WERI-Rb-1 (cell line): ENCODE measurements at regions not wholly inside any gene's neighbourhood (a gene's known extent, or its start where the extent isn't known, plus 50 kb on each side); places are given as distances from the start of the nearest gene placed in this dataset.
A peak's percentile ranks its signal among the peaks of the same experiment; 100 is the strongest.

Experiments used
- DNase-seq: peaks from one replicate; pipeline ENCODE4 v3.0.0-alpha.2; 2020
- H3K27ac ChIP-seq: fragments of 250-450 bp; sonication (Bioruptor Pico); 2 replicates; pipeline ENCODE4 v1.5.1; 2020; ENCODE audit warnings: mild to moderate bottlenecking, moderate library complexity
- H3K27me3 ChIP-seq: fragments of 250-450 bp; sonication (Bioruptor Pico); 2 replicates; pipeline ENCODE4 v1.5.1; 2021; ENCODE audit warnings: mild to moderate bottlenecking, low read depth, moderate library complexity; ENCODE audit not compliant: insufficient read depth, severe bottlenecking
- H3K36me3 ChIP-seq: fragments of 250-450 bp; sonication (Bioruptor Pico); 2 replicates; pipeline ENCODE4 v1.5.1; 2020; ENCODE audit warnings: mild to moderate bottlenecking, moderate library complexity
- H3K4me3 ChIP-seq: 2 replicates; pipeline ENCODE4 v1.5.1; 2011; ENCODE audit warnings: low read depth, mild to moderate bottlenecking, control low read depth, low read length
- H3K9me3 ChIP-seq: fragments of 250-450 bp; sonication (Bioruptor Pico); 2 replicates; pipeline ENCODE4 v1.5.1; 2021; ENCODE audit warnings: mild to moderate bottlenecking, moderate library complexity; ENCODE audit not compliant: severe bottlenecking
- TF ChIP-seq, protein P1 (sequence below): IDR thresholded peaks from 2 replicates; pipeline ENCODE4 v1.5.1; 2011; ENCODE audit warnings: low read depth, mild to moderate bottlenecking, control low read depth, inconsistent platforms, low read length

DNA sequence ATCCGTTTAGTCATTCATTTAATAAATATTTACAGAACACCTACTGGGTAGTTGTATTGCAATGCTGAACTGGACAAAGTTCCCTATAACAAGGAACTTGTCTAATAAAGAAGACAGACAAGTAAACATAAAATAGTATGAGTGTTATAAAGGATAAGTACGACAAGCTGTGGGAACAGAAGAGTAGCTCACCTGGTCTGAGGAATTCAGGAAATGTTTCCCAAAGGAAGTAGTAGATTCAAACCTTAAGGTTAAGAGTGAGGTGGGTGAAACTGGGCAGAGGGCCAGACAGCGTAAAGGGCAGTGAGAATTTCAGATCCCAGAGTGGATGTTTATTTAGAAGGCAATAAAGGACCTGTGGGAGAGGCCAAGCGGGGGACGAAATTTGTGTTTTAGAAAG, 72.3 kb upstream of the CD2AP start:
- no peak for DNase-seq
- Histone ChIP-seq H3K27me3 (no peaks in the 10 kb centered on the region), H3K36me3 (no peaks in the 10 kb centered on the region), H3K27ac (no peak overlapping the region), H3K4me3 (no peak overlapping the region), H3K9me3 (no peaks in the 10 kb centered on the region)
- TF ChIP-seq, protein P1, sequence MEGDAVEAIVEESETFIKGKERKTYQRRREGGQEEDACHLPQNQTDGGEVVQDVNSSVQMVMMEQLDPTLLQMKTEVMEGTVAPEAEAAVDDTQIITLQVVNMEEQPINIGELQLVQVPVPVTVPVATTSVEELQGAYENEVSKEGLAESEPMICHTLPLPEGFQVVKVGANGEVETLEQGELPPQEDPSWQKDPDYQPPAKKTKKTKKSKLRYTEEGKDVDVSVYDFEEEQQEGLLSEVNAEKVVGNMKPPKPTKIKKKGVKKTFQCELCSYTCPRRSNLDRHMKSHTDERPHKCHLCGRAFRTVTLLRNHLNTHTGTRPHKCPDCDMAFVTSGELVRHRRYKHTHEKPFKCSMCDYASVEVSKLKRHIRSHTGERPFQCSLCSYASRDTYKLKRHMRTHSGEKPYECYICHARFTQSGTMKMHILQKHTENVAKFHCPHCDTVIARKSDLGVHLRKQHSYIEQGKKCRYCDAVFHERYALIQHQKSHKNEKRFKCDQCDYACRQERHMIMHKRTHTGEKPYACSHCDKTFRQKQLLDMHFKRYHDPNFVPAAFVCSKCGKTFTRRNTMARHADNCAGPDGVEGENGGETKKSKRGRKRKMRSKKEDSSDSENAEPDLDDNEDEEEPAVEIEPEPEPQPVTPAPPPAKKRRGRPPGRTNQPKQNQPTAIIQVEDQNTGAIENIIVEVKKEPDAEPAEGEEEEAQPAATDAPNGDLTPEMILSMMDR: no peak

DNA sequence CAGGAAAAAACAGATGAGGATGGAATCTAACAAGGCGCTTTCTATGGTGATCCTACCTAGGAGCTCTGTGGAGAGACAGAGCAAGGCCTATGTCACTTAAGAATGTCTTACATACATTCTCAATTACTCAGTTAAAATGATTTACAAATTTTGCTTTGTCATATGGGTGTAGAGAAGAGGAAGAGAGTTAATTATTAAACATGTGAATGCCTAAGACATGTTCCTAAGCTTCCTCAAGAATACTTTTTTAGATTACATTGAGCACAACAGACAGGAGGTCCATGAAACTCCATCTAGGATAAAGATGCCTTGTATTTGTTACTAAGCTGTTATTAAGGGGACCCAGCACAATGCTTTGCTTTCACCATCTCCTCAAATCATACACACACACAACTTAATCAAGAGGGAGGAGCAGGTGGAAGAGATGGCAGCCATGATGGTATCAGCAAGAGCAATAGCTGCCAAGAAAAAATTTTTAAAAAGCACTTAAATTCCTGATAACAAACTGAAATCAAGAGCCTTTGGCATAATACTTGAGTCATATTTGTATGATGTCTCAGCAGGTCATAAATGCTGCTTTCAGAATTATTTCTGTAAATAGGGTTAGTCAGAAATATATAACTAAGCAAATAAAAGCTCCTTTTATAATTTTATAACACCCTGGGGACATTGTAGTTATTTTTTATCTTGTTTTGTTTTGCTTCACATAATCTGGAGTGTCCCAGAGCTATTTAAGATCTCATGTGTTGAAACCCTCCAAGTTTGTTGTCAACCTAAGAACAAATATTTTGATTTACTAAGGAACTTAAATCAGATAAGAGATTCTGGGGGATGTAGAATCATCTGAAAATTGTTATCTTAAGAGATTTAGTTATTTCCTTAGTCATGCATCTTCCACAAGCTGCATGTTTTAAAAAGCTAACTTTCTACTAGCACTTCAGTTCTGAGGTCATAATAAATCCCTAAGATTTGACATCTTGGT, 70.0 kb upstream of the CD2AP start:
- H3K9me3 ChIP-seq: no peaks in the 10 kb centered on the region
- H3K36me3 ChIP-seq: no peaks in the 10 kb centered on the region
- no peaks in the 10 kb centered on the region for H3K27me3 ChIP-seq
- no peak for DNase-seq
- no peak overlapping the region for H3K27ac ChIP-seq
- no peak overlapping the region for H3K4me3 ChIP-seq
- TF ChIP-seq, protein P1: no peak

DNA sequence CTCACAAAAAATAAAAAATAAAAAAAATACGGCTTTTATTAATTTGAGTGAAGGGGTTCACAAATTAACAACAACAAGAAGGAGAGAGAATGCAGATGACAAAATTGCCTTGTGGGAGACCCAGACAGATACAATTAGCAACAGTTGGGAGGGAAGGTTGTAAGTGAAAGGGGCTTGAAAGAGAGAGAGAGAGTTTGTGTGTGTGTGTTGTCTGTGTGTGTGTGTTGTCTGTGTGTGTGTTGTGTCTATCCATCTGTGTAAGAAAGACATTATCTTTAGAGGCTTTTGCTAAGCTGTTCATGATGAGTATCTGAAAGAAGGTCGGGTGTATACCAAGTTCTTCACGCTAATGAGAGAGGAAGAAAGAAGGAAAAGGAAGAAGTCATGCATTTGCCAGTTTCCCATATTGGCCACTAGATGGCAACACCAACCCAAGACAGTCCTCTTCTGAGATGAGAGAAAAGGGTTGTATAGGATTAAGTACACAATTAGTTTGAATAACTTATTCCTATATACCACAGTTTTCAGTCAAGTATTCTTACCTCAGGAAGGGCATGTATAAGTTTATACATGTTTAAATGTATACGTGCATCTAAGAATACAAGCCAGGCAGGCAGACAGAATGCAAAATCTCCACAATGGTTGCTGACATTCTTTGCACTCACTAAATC, 63.7 kb upstream of the CD2AP start:
- peak; percentile 54 for DNase-seq
- Histone ChIP-seq H3K27ac (no peak overlapping the region), H3K36me3 (no peaks in the 10 kb centered on the region), H3K27me3 (no peaks in the 10 kb centered on the region), H3K9me3 (no peaks in the 10 kb centered on the region), H3K4me3 (no peak overlapping the region)
- TF ChIP-seq, protein P1: peak; percentile 92

DNA sequence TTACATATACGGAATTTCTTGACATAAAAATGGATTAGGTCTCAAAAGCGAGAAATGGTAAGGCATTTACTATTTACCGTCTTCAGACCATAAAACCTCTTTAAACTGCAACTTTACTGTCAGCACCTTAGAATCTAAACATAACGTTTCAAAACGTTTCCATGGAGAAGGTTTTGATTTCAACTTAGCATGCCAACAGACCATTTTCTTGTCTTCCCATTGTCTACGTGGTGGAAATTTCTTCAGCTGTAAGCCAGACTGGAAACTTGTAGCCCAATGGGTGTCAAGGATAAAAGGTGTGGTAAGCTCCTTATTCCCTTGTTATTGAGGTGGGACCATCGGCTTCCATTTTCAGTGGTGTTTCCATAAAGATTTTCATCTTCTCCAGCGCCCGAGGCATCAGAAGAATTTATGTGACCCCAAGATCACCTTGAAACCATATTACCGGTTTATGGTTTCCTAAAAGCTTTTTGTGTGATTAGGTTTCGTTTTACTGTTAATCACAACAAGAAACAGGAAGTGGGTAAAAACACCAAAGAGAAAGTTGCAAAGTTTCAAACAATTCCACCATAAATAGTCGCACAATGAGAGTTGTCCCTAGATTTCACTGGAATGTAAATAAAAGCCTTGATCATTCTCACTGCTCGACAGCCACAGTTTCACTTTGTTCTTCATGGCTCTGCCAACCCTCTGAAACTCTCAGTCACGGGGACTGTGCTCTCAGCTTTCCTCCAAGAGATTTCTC, 63.0 kb upstream of the CD2AP start:
- Histone ChIP-seq H3K4me3 (no peak overlapping the region), H3K36me3 (no peaks in the 10 kb centered on the region), H3K27me3 (no peaks in the 10 kb centered on the region), H3K27ac (no peak overlapping the region), H3K9me3 (no peaks in the 10 kb centered on the region)
- TF ChIP-seq, protein P1: no peak
- DNase-seq: no peak

DNA sequence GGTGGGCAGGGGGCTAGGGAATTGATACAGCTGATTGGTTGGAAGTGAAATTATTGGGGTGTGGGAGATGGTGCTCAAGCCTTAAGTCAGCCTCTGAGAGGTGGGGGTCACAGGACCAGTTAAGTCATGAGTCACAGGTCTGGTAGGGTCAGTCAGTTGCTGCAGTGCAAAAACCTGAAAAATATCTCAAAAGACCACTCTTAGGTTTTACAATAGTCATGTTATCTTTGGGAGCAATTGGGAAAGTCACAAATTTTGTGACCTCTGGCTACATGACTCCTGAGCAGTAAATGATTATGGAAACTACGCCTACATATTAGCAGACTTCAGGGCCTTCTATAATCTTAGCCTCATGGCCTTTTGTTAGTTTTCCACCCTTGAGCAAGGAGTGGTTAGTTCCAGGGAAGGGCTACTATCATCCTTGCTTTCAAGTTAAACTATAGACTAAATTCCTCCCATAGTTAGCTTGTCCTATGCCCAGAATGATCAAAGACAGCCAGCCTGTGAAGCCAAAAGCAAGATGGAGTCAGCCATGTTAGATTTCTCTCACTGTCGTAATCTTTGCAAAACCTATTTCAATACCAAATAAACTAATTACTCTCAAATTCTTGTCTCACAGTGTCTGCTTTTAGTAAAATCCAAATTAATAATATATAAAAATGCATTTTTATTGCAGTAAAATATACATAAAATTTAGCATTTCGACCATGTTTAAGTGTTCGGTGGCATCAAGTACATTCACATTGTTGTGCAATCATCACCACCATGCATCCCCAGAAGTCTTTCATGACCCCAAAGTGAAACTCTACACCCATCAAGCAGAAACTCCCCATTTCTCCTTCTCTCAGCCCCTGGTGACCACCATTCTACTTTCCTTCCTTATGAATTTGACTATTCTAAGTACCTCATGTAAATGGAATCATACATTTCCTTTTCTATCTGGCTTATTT, 60.9 kb upstream of the CD2AP start:
- H3K27me3 ChIP-seq: no peaks in the 10 kb centered on the region
- no peak for DNase-seq
- no peak overlapping the region for H3K4me3 ChIP-seq
- no peaks in the 10 kb centered on the region for H3K36me3 ChIP-seq
- TF ChIP-seq, protein P1: no peak
- no peak overlapping the region for H3K27ac ChIP-seq
- H3K9me3 ChIP-seq: no peaks in the 10 kb centered on the region
